ENCODE measurements at regions not wholly inside any gene's neighbourhood (a gene's known extent, or its start where the extent isn't known, plus 50 kb on each side); places are given as distances from the start of the nearest gene placed in this dataset.

GRCh38 chr6:42507901-42508300 is 55.9 kb upstream of the UBR2 start:
- no peak for TF ChIP-seq EZH2phosphoT487 (IDR thresholded peaks at IDR 0.05; ENCODE audit: insufficient read depth, low read depth)
- no peak for TF ChIP-seq EZH2 (IDR thresholded peaks at IDR 0.05; ENCODE audit: insufficient read depth, poor library complexity, severe bottlenecking)
